ENCODE measurements at regions not wholly inside any gene's neighbourhood (a gene's known extent, or its start where the extent isn't known, plus 50 kb on each side); places are given as distances from the start of the nearest gene placed in this dataset.

GRCh38 chr5:4233671-4234070 lies 638.0 kb downstream of the IRX1 start:
- Histone ChIP-seq H3K27me3 (no peaks in the 10 kb centered on the region), H3K36me3 (no peaks in the 10 kb centered on the region), H3K27ac (no peak overlapping the region), H3K4me3 (no peak overlapping the region), H3K9me3 (peaks cover 0 to 3% of the 10 kb centered on the region in 2 donors), H3K4me1 (no peaks in the 10 kb centered on the region)
- no peak for DNase-seq (ENCODE audit: low spot score in 2 of 2)
- TF ChIP-seq, protein P1, sequence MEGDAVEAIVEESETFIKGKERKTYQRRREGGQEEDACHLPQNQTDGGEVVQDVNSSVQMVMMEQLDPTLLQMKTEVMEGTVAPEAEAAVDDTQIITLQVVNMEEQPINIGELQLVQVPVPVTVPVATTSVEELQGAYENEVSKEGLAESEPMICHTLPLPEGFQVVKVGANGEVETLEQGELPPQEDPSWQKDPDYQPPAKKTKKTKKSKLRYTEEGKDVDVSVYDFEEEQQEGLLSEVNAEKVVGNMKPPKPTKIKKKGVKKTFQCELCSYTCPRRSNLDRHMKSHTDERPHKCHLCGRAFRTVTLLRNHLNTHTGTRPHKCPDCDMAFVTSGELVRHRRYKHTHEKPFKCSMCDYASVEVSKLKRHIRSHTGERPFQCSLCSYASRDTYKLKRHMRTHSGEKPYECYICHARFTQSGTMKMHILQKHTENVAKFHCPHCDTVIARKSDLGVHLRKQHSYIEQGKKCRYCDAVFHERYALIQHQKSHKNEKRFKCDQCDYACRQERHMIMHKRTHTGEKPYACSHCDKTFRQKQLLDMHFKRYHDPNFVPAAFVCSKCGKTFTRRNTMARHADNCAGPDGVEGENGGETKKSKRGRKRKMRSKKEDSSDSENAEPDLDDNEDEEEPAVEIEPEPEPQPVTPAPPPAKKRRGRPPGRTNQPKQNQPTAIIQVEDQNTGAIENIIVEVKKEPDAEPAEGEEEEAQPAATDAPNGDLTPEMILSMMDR (IDR thresholded peaks at IDR 0.05), result peak in 1 of 3 experiments; percentile 30
- intact Hi-C loops (cut with DNase I), result no loop called here

DNA sequence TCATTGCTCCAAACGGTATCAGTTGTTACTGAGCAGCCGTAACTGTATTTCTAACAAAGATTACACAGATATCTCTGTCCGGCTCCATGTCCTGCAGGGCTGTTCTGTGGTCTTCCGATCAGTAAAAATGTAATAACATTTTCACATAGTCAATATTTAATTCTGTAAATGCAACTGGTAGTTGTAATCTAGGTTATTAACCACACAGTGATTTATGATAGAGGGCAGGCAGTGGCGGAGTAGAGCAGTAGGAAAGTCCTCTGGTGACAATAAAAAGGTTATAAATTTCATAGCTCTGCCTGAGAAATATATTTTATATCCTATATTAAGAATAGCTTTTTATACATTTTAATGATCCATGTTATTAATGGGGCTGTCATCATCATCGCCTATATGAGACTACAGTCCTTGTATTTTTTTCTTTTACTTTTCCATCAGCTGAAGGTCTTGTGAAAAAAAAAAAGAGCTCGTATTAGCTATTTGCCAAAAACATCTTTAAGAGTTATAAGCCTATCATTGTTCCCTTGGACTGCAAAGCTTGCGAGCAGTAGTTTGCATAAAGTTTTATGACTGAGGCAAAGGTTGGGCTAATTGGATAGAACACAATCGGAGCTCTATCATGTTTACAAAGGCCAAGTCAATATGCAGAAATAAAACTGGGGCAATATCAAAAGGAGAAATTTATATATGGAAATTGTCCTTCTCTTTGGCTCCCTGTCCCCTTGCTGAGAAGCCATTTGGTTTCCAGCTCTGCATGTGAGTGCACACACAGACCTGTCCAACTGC lies 648.0 kb downstream of the IRX1 start:
- Histone ChIP-seq H3K27ac (no peak overlapping the region), H3K4me1 (no peaks in the 10 kb centered on the region), H3K4me3 (no peak overlapping the region), H3K27me3 (no peaks in the 10 kb centered on the region), H3K36me3 (no peaks in the 10 kb centered on the region), H3K9me3 (no peaks in the 10 kb centered on the region)
- intact Hi-C loops (cut with DNase I), result no loop called here
- TF ChIP-seq, protein P1 (IDR thresholded peaks at IDR 0.05), result no peak
- DNase-seq (ENCODE audit: low spot score in 2 of 2), result no peak

- intact Hi-C loops (cut with DNase I), result no loop called here
- TF ChIP-seq, protein P1 (IDR thresholded peaks at IDR 0.05), result no peak
Measured at GRCh38 chr5:4244306-4244705, 648.7 kb downstream of the IRX1 start.

DNA sequence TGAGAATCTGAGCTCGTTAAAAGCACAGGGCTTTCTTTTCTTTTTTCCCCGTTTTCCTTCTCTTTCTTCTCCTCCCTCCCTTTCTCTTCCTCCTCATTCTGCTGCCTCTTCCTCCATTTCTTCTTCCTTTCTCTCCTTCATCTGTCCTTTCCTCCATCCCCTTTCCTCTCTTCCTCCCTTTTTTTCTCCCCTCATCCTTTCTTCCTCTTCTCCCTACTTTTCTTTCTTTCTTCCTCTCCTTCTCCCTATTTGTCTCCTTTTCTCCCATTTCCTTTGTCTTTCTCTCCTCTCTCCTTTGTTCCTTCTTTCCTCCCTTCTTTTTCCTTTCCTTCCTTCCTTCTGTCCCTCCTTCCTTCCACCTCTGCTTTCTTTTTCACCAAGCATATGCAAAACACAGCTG lies 649.4 kb downstream of the IRX1 start:
- TF ChIP-seq, protein P1 (IDR thresholded peaks at IDR 0.05), result no peak
- Histone ChIP-seq H3K4me3 (no peak overlapping the region), H3K4me1 (no peaks in the 10 kb centered on the region), H3K27ac (no peak overlapping the region), H3K27me3 (no peaks in the 10 kb centered on the region), H3K36me3 (no peaks in the 10 kb centered on the region), H3K9me3 (no peaks in the 10 kb centered on the region)
- no peak for DNase-seq (ENCODE audit: low spot score in 2 of 2)
- intact Hi-C loops (cut with DNase I), result no loop called here

More at GRCh38 chr5:4244306-4244705, 648.7 kb downstream of the IRX1 start:
- H3K27me3 ChIP-seq, result no peaks in the 10 kb centered on the region
- no peak overlapping the region for H3K4me3 ChIP-seq
- DNase-seq (ENCODE audit: low spot score in 2 of 2), result no peak
- no peaks in the 10 kb centered on the region for H3K9me3 ChIP-seq
- H3K27ac ChIP-seq, result no peak overlapping the region
- no peaks in the 10 kb centered on the region for H3K36me3 ChIP-seq
- H3K4me1 ChIP-seq, result no peaks in the 10 kb centered on the region

DNA sequence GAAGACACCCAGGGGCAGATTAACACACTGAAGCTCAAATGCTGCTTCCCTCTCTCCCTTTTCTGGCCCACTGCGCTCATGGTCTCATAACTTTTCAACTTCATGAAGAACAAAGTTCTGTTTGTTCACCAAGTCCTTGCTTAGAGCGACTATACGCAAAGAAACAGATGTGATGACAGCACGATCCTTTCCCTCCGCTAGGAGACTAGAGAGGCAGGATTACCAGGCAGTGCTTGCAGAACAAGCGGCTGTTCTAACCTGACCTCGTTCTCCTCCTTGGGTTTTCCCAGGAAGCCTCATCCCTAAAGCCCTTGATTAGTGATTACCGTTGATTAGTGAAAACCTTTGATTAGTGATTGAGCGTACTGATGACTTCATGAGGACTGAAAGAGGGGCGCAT lies 649.9 kb downstream of the IRX1 start:
- TF ChIP-seq, protein P1 (IDR thresholded peaks at IDR 0.05), result no peak
- no peaks in the 10 kb centered on the region for H3K36me3 ChIP-seq
- H3K9me3 ChIP-seq, result no peaks in the 10 kb centered on the region
- intact Hi-C loops (cut with DNase I), result no loop called here
- H3K27me3 ChIP-seq, result no peaks in the 10 kb centered on the region
- no peak for DNase-seq (ENCODE audit: low spot score in 2 of 2)
- H3K4me1 ChIP-seq, result no peaks in the 10 kb centered on the region
- H3K4me3 ChIP-seq, result no peak overlapping the region
- H3K27ac ChIP-seq, result no peak overlapping the region
